GM19452 (cell line): ENCODE measurements at regions not wholly inside any gene's neighbourhood (a gene's known extent, or its start where the extent isn't known, plus 50 kb on each side); places are given as distances from the start of the nearest gene placed in this dataset.

Experiments used
- ATAC-seq: cut with Tn5 transposase; IDR thresholded peaks from one replicate; pipeline ENCODE4 v1.9.1; 2021; ENCODE audit not compliant: unreplicated experiment

GRCh38 chr5:3944930-3945329 is 349.3 kb downstream of the IRX1 start:
- ATAC-seq: no peak

GRCh38 chr5:3948838-3949237 is 353.2 kb downstream of the IRX1 start:
- no peak for ATAC-seq

GRCh38 chr5:3954199-3954598 is 358.6 kb downstream of the IRX1 start:
- no peak for ATAC-seq

- ATAC-seq: no peak
Measured at GRCh38 chr5:3954633-3955032, 359.0 kb downstream of the IRX1 start.

- no peak for ATAC-seq
Measured at GRCh38 chr5:3957658-3958057, 362.0 kb downstream of the IRX1 start.

- ATAC-seq: no peak
Measured at GRCh38 chr5:3958389-3958788, 362.8 kb downstream of the IRX1 start.

- no peak for ATAC-seq
Measured at GRCh38 chr5:3962113-3962512, 366.5 kb downstream of the IRX1 start.

- no peak for ATAC-seq
Measured at GRCh38 chr5:3963652-3964051, 368.0 kb downstream of the IRX1 start.

GRCh38 chr5:3980156-3980555 is 384.5 kb downstream of the IRX1 start:
- no peak for ATAC-seq

GRCh38 chr5:3987867-3988266 is 392.2 kb downstream of the IRX1 start:
- ATAC-seq: no peak

GRCh38 chr5:3993856-3994473 is 398.3 kb downstream of the IRX1 start:
- no peak for ATAC-seq

- no peak for ATAC-seq
Measured at GRCh38 chr5:3994628-3995027, 399.0 kb downstream of the IRX1 start.

GRCh38 chr5:3995954-3996619 is 400.5 kb downstream of the IRX1 start:
- ATAC-seq: no peak

GRCh38 chr5:3996707-3997336 is 401.2 kb downstream of the IRX1 start:
- ATAC-seq: no peak

GRCh38 chr5:3997670-3998069 is 402.0 kb downstream of the IRX1 start:
- ATAC-seq: no peak

GRCh38 chr5:3999929-4000328 is 404.3 kb downstream of the IRX1 start:
- ATAC-seq: no peak

GRCh38 chr5:4001004-4001403 is 405.4 kb downstream of the IRX1 start:
- no peak for ATAC-seq

GRCh38 chr5:4001758-4002533 is 406.3 kb downstream of the IRX1 start:
- ATAC-seq: no peak

GRCh38 chr5:4005335-4005734 is 409.7 kb downstream of the IRX1 start:
- no peak for ATAC-seq

GRCh38 chr5:4007001-4007400 is 411.4 kb downstream of the IRX1 start:
- ATAC-seq: no peak

- no peak for ATAC-seq
Measured at GRCh38 chr5:4011943-4012342, 416.3 kb downstream of the IRX1 start.
